Trophoblast cell (in vitro differentiated cells and primary cell): ENCODE measurements at regions not wholly inside any gene's neighbourhood (a gene's known extent, or its start where the extent isn't known, plus 50 kb on each side); places are given as distances from the start of the nearest gene placed in this dataset.

ENCODE experiments used
- DNase-seq, 2 donors: peaks; one replicate each; pipeline ENCODE4 v3.0.0-alpha.2; 2016
- H2AFZ ChIP-seq: 2 replicates; pipeline ENCODE4 v1.6.1; 2013; ENCODE audit warnings: low read length, moderate library complexity, mild to moderate bottlenecking; ENCODE audit not compliant: insufficient read depth, poor library complexity
- H2AK5ac ChIP-seq: 2 replicates; pipeline ENCODE4 v1.6.1; 2013; ENCODE audit warnings: mild to moderate bottlenecking, low read length
- H2BK120ac ChIP-seq: 2 replicates; pipeline ENCODE4 v1.6.1; 2013; ENCODE audit warnings: low read length, mild to moderate bottlenecking, moderate library complexity; ENCODE audit not compliant: insufficient read depth, poor library complexity
- H2BK12ac ChIP-seq: 2 replicates; pipeline ENCODE4 v1.6.1; 2013; ENCODE audit warnings: mild to moderate bottlenecking, low read length, moderate library complexity
- H2BK5ac ChIP-seq: 2 replicates; pipeline ENCODE4 v1.6.1; 2013; ENCODE audit warnings: low read length, low read depth, moderate library complexity, mild to moderate bottlenecking; ENCODE audit not compliant: poor library complexity
- H3K14ac ChIP-seq: 2 replicates; pipeline ENCODE4 v1.6.1; 2013; ENCODE audit warnings: mild to moderate bottlenecking, low read length
- H3K18ac ChIP-seq: 2 replicates; pipeline ENCODE4 v1.6.1; 2013; ENCODE audit warnings: mild to moderate bottlenecking, low read length
- H3K23ac ChIP-seq: 2 replicates; pipeline ENCODE4 v1.6.1; 2013; ENCODE audit warnings: low read length
- H3K27ac ChIP-seq: 2 replicates; pipeline ENCODE4 v1.5.1; 2013; ENCODE audit warnings: low read depth, mild to moderate bottlenecking, inconsistent platforms, low read length, moderate library complexity
- H3K27me3 ChIP-seq: 2 replicates; pipeline ENCODE4 v1.6.1; 2013; ENCODE audit warnings: inconsistent platforms, mild to moderate bottlenecking, low read length, moderate library complexity; ENCODE audit not compliant: insufficient read depth
- H3K36me3 ChIP-seq, 2 experiments: 1 replicate in 1 of 2; 2 replicates in 1 of 2; pipeline ENCODE4 v1.6.1; 2013; ENCODE audit warnings: low read length in 2 of 2, mild to moderate bottlenecking in 2 of 2, moderate library complexity in 1 of 2; ENCODE audit not compliant: insufficient read depth in 2 of 2, control insufficient read depth in 1 of 2
- H3K4ac ChIP-seq: 2 replicates; pipeline ENCODE4 v1.6.1; 2013; ENCODE audit warnings: low read depth, mild to moderate bottlenecking, low read length, moderate library complexity
- H3K4me1 ChIP-seq, 2 experiments: 1 replicate in 1 of 2; 2 replicates in 1 of 2; pipeline ENCODE4 v1.6.1; 2013; ENCODE audit warnings: low read length in 2 of 2, mild to moderate bottlenecking in 2 of 2, moderate library complexity in 1 of 2; ENCODE audit not compliant: insufficient read depth in 2 of 2, control insufficient read depth in 1 of 2
- H3K4me2 ChIP-seq: 2 replicates; pipeline ENCODE4 v1.6.1; 2013; ENCODE audit warnings: inconsistent platforms, mild to moderate bottlenecking, low read length, moderate library complexity
- H3K4me3 ChIP-seq: 2 replicates; pipeline ENCODE4 v1.5.1; 2013; ENCODE audit warnings: mild to moderate bottlenecking, low read depth, low read length, inconsistent platforms
- H3K79me1 ChIP-seq: one replicate; pipeline ENCODE4 v1.6.1; 2013; ENCODE audit warnings: low read length
- H3K79me2 ChIP-seq: 2 replicates; pipeline ENCODE4 v1.6.1; 2013; ENCODE audit warnings: low read length, mild to moderate bottlenecking; ENCODE audit not compliant: control insufficient read depth, insufficient read depth, poor library complexity
- H3K9ac ChIP-seq: 2 replicates; pipeline ENCODE4 v1.6.1; 2013; ENCODE audit warnings: mild to moderate bottlenecking, low read length
- H3K9me3 ChIP-seq: 2 replicates; pipeline ENCODE4 v1.6.1; 2013; ENCODE audit warnings: low read depth, mild to moderate bottlenecking, control low read depth, inconsistent platforms, low read length; ENCODE audit not compliant: insufficient read depth
- H4K12ac ChIP-seq: 2 replicates; pipeline ENCODE4 v1.6.1; 2013; ENCODE audit warnings: low read depth, mild to moderate bottlenecking, low read length, moderate library complexity
- H4K8ac ChIP-seq: 2 replicates; pipeline ENCODE4 v1.6.1; 2013; ENCODE audit warnings: low read depth, mild to moderate bottlenecking, low read length, moderate library complexity
- H4K91ac ChIP-seq: one replicate; pipeline ENCODE4 v1.6.1; 2013; ENCODE audit warnings: low read depth, mild to moderate bottlenecking, low read length, moderate library complexity
- WGBS: extraction: QIAGEN DNeasy Blood & Tissue Kit; methylation state at CpG from one replicate; pipeline ENCODE4 v1.1.7; 2013; ENCODE audit warnings: missing lambda C conversion rate; ENCODE audit not compliant: insufficient read length, insufficient coverage; ENCODE audit errors: extremely low coverage; 5-methylcytosine and 5-hydroxymethylcytosine counted together

- H3K79me1 ChIP-seq: no peaks in the 10 kb centered on the region
These were observed 58.7 kb downstream of the MRPL57 start for GRCh38 chr13:21235174-21235573.

GRCh38 chr13:21237081-21237480 is 60.6 kb downstream of the MRPL57 start:
- no peak overlapping the region for H2AK5ac ChIP-seq
- H3K79me1 ChIP-seq: no peaks in the 10 kb centered on the region
- no peak overlapping the region for H2BK12ac ChIP-seq
- H4K8ac ChIP-seq: no peak overlapping the region
- no peak overlapping the region for H2BK5ac ChIP-seq
- H3K36me3 ChIP-seq: no peaks in the 10 kb centered on the region
- no peak overlapping the region for H2AFZ ChIP-seq
- no peak overlapping the region for H3K4me2 ChIP-seq
- H3K23ac ChIP-seq: no peak overlapping the region
- no peak overlapping the region for H3K27ac ChIP-seq
- WGBS: no CpG with 5 or more reads among the region's 9 CpGs
- no peak overlapping the region for H3K18ac ChIP-seq
- no peak for DNase-seq
- H3K9ac ChIP-seq: no peak overlapping the region
- peaks cover 0 to 2% of the 10 kb centered on the region in 2 experiments for H3K4me1 ChIP-seq
- H3K4me3 ChIP-seq: no peak overlapping the region
- H3K14ac ChIP-seq: no peak overlapping the region
- no peaks in the 10 kb centered on the region for H3K79me2 ChIP-seq
- H4K91ac ChIP-seq: no peak overlapping the region
- H4K12ac ChIP-seq: no peak overlapping the region
- H3K27me3 ChIP-seq: no peaks in the 10 kb centered on the region
- H2BK120ac ChIP-seq: no peak overlapping the region
- H3K9me3 ChIP-seq: peaks cover 3% of the 10 kb centered on the region
- H3K4ac ChIP-seq: no peak overlapping the region

More at GRCh38 chr13:21235174-21235573, 58.7 kb downstream of the MRPL57 start:
- H3K4me1 ChIP-seq: peaks cover 0 to 8% of the 10 kb centered on the region in 2 experiments
- H3K27ac ChIP-seq: no peak overlapping the region
- no peak overlapping the region for H2AFZ ChIP-seq
- H3K4ac ChIP-seq: no peak overlapping the region
- DNase-seq: peak; percentile 41 to 71
- H3K4me2 ChIP-seq: no peak overlapping the region
- no peaks in the 10 kb centered on the region for H3K36me3 ChIP-seq
- H3K9ac ChIP-seq: no peak overlapping the region
- H2AK5ac ChIP-seq: no peak overlapping the region
- H2BK5ac ChIP-seq: no peak overlapping the region
- H4K12ac ChIP-seq: no peak overlapping the region
- H3K9me3 ChIP-seq: peaks cover 3% of the 10 kb centered on the region
- no peak overlapping the region for H3K18ac ChIP-seq
- WGBS: no CpG with 5 or more reads among the region's 12 CpGs
- H3K4me3 ChIP-seq: no peak overlapping the region
- no peak overlapping the region for H2BK12ac ChIP-seq
- no peak overlapping the region for H3K23ac ChIP-seq
- H3K14ac ChIP-seq: no peak overlapping the region
- H2BK120ac ChIP-seq: no peak overlapping the region
- H4K91ac ChIP-seq: no peak overlapping the region
- H3K27me3 ChIP-seq: no peaks in the 10 kb centered on the region
- no peak overlapping the region for H4K8ac ChIP-seq
- H3K79me2 ChIP-seq: no peaks in the 10 kb centered on the region

- no CpG with 5 or more reads among the region's 2 CpGs for WGBS
These were observed 61.8 kb downstream of the MRPL57 start for GRCh38 chr13:21238267-21238666.

GRCh38 chr13:21240586-21240985 is 64.1 kb downstream of the MRPL57 start:
- Histone ChIP-seq H2AK5ac (no peak overlapping the region), H4K8ac (no peak overlapping the region), H3K27me3 (no peaks in the 10 kb centered on the region), H3K4me3 (no peak overlapping the region), H2BK120ac (no peak overlapping the region), H3K23ac (no peak overlapping the region), H3K79me2 (no peaks in the 10 kb centered on the region), H3K9ac (no peak overlapping the region), H4K91ac (no peak overlapping the region), H3K36me3 (no peaks in the 10 kb centered on the region), H3K14ac (no peak overlapping the region), H3K4me1 (no peaks in the 10 kb centered on the region), H4K12ac (no peak overlapping the region), H3K4ac (no peak overlapping the region), H3K79me1 (no peaks in the 10 kb centered on the region), H3K9me3 (peaks cover 3% of the 10 kb centered on the region), H2AFZ (no peak overlapping the region), H2BK12ac (no peak overlapping the region), H2BK5ac (no peak overlapping the region), H3K27ac (no peak overlapping the region), H3K18ac (no peak overlapping the region), H3K4me2 (no peak overlapping the region)
- no CpG with 5 or more reads among the region's 8 CpGs for WGBS
- DNase-seq: peak; percentile 64 to 75

More at GRCh38 chr13:21238267-21238666, 61.8 kb downstream of the MRPL57 start:
- H3K27ac ChIP-seq: no peak overlapping the region
- H2BK12ac ChIP-seq: no peak overlapping the region
- no peak overlapping the region for H3K4me2 ChIP-seq
- DNase-seq: no peak
- no peak overlapping the region for H3K4ac ChIP-seq
- no peak overlapping the region for H2AFZ ChIP-seq
- no peak overlapping the region for H4K12ac ChIP-seq
- H2AK5ac ChIP-seq: no peak overlapping the region
- H2BK120ac ChIP-seq: no peak overlapping the region
- H3K9ac ChIP-seq: no peak overlapping the region
- H3K79me2 ChIP-seq: no peaks in the 10 kb centered on the region
- no peak overlapping the region for H2BK5ac ChIP-seq
- no peaks in the 10 kb centered on the region for H3K36me3 ChIP-seq
- H3K4me3 ChIP-seq: no peak overlapping the region
- no peak overlapping the region for H3K14ac ChIP-seq
- H4K8ac ChIP-seq: no peak overlapping the region
- peaks cover 3% of the 10 kb centered on the region for H3K9me3 ChIP-seq
- no peaks in the 10 kb centered on the region for H3K79me1 ChIP-seq
- no peaks in the 10 kb centered on the region for H3K27me3 ChIP-seq
- H3K18ac ChIP-seq: no peak overlapping the region
- no peak overlapping the region for H4K91ac ChIP-seq
- H3K23ac ChIP-seq: no peak overlapping the region
- peaks cover 0 to 2% of the 10 kb centered on the region in 2 experiments for H3K4me1 ChIP-seq
